Astrocyte of the spinal cord (primary cell): ENCODE measurements at regions not wholly inside any gene's neighbourhood (a gene's known extent, or its start where the extent isn't known, plus 50 kb on each side); places are given as distances from the start of the nearest gene placed in this dataset.

Source experiments
- DNase-seq: peaks from one replicate; pipeline ENCODE4 v3.0.0; 2011; ENCODE audit warnings: low read depth, low spot score
- H3K4me3 ChIP-seq: 2 replicates; pipeline ENCODE4 v1.5.1; 2011; ENCODE audit warnings: low read depth, mild to moderate bottlenecking, low read length, moderate library complexity
- CTCF ChIP-seq: IDR thresholded peaks from 2 replicates; pipeline ENCODE4 v1.5.1; 2012; ENCODE audit warnings: low read depth, mild to moderate bottlenecking, low read length, inconsistent platforms
- in situ Hi-C: cut with HindIII; loops from 2 replicates; pipeline ENCODE4 v1.10.0; 2017; ENCODE audit warnings: low sequenced_read_pairs

GRCh38 chr2:204333861-204334260, 211.4 kb upstream of the PARD3B start:
- no peak for DNase-seq
- no peak overlapping the region for H3K4me3 ChIP-seq
- no peak for TF ChIP-seq CTCF
- in situ Hi-C loops, result no loop called here

GRCh38 chr2:204335451-204336058, 209.7 kb upstream of the PARD3B start:
- no peak overlapping the region for H3K4me3 ChIP-seq

GRCh38 chr2:204336153-204336744, 209.0 kb upstream of the PARD3B start:
- DNase-seq, result no peak
- H3K4me3 ChIP-seq, result no peak overlapping the region
- TF ChIP-seq CTCF, result no peak
- in situ Hi-C loops, result no loop called here

More at GRCh38 chr2:204335451-204336058, 209.7 kb upstream of the PARD3B start:
- in situ Hi-C loops, result no loop called here
- DNase-seq, result no peak
- TF ChIP-seq CTCF, result no peak

- H3K4me3 ChIP-seq, result no peak overlapping the region
- no peak for TF ChIP-seq CTCF
- in situ Hi-C loops, result no loop called here
- DNase-seq, result no peak
Observed at GRCh38 chr2:204337638-204338037, 207.6 kb upstream of the PARD3B start.

GRCh38 chr2:204339212-204339715, 206.0 kb upstream of the PARD3B start:
- DNase-seq, result no peak
- in situ Hi-C loops, result no loop called here
- no peak overlapping the region for H3K4me3 ChIP-seq
- no peak for TF ChIP-seq CTCF

- DNase-seq, result no peak
- in situ Hi-C loops, result no loop called here
- no peak for TF ChIP-seq CTCF
- no peak overlapping the region for H3K4me3 ChIP-seq
Observed at GRCh38 chr2:204340511-204340910, 204.8 kb upstream of the PARD3B start.
